ENCODE measurements at regions not wholly inside any gene's neighbourhood (a gene's known extent, or its start where the extent isn't known, plus 50 kb on each side); places are given as distances from the start of the nearest gene placed in this dataset.

GRCh38 chr17:13104576-13104975, 86.7 kb upstream of the ELAC2 start:
- TF ChIP-seq EZH2 (IDR thresholded peaks at IDR 0.05; ENCODE audit: borderline replicate concordance, low read depth, low read length, poor library complexity, severe bottlenecking) (no peak), CTCF (conservative IDR thresholded peaks at IDR 0.05; ENCODE audit: low read depth, low read length) (no peak)
- Histone ChIP-seq H3K9me3 (ENCODE audit: low read depth, low read length, poor library complexity, severe bottlenecking) (no peaks in the 10 kb centered on the region), H3K27ac (ENCODE audit: low read depth, low read length, poor library complexity, severe bottlenecking) (no peak overlapping the region), H3K4me3 (ENCODE audit: low read depth, low read length, poor library complexity, severe bottlenecking) (no peak overlapping the region), H3K27me3 (replicated peaks; ENCODE audit: insufficient read depth, low read depth, low read length, poor library complexity) (peaks cover 1% of the 10 kb centered on the region), H3K36me3 (ENCODE audit: insufficient read depth, low read length, poor library complexity, severe bottlenecking) (no peaks in the 10 kb centered on the region), H3K4me1 (ENCODE audit: insufficient read depth, low read length, poor library complexity, severe bottlenecking) (no peaks in the 10 kb centered on the region)
- intact Hi-C loops (cut with micrococcal nuclease; ENCODE audit: unreplicated experiment), result no loop called here
- BruUV-seq (replicated peaks), result no TSS peak
- no peak for DNase-seq (ENCODE audit: low spot score)
- POLR2A ChIA-PET (ENCODE audit: low non-redundant PET), result no interaction called here
- CTCF ChIA-PET, result no interaction called here

GRCh38 chr17:13102477-13102876, 84.7 kb upstream of the ELAC2 start:
- Histone ChIP-seq H3K4me3 (ENCODE audit: low read depth, low read length, poor library complexity, severe bottlenecking) (no peak overlapping the region), H3K36me3 (ENCODE audit: insufficient read depth, low read length, poor library complexity, severe bottlenecking) (no peaks in the 10 kb centered on the region), H3K27ac (ENCODE audit: low read depth, low read length, poor library complexity, severe bottlenecking) (no peak overlapping the region), H3K4me1 (ENCODE audit: insufficient read depth, low read length, poor library complexity, severe bottlenecking) (no peaks in the 10 kb centered on the region), H3K9me3 (ENCODE audit: low read depth, low read length, poor library complexity, severe bottlenecking) (no peaks in the 10 kb centered on the region), H3K27me3 (replicated peaks; ENCODE audit: insufficient read depth, low read depth, low read length, poor library complexity) (peaks cover 2% of the 10 kb centered on the region)
- ChIA-PET POLR2A (ENCODE audit: low non-redundant PET) (no interaction called here), CTCF (no interaction called here)
- no peak for DNase-seq (ENCODE audit: low spot score)
- intact Hi-C loops (cut with micrococcal nuclease; ENCODE audit: unreplicated experiment), result no loop called here
- no TSS peak for BruUV-seq (replicated peaks)
- TF ChIP-seq EZH2 (IDR thresholded peaks at IDR 0.05; ENCODE audit: borderline replicate concordance, low read depth, low read length, poor library complexity, severe bottlenecking) (no peak), CTCF (conservative IDR thresholded peaks at IDR 0.05; ENCODE audit: low read depth, low read length) (no peak)

GRCh38 chr17:13099926-13100325, 82.1 kb upstream of the ELAC2 start:
- Histone ChIP-seq H3K4me1 (ENCODE audit: insufficient read depth, low read length, poor library complexity, severe bottlenecking) (no peaks in the 10 kb centered on the region), H3K27me3 (replicated peaks; ENCODE audit: insufficient read depth, low read depth, low read length, poor library complexity) (peaks cover 2% of the 10 kb centered on the region), H3K9me3 (ENCODE audit: low read depth, low read length, poor library complexity, severe bottlenecking) (no peaks in the 10 kb centered on the region), H3K27ac (ENCODE audit: low read depth, low read length, poor library complexity, severe bottlenecking) (no peak overlapping the region), H3K4me3 (ENCODE audit: low read depth, low read length, poor library complexity, severe bottlenecking) (no peak overlapping the region), H3K36me3 (ENCODE audit: insufficient read depth, low read length, poor library complexity, severe bottlenecking) (no peaks in the 10 kb centered on the region)
- POLR2A ChIA-PET (ENCODE audit: low non-redundant PET), result no interaction called here
- CTCF ChIA-PET, result interaction anchor here (0.6 kb wide), 1 partner anchor 10 kb away, joined by 3 read pairs; no protein-coding TSS in a partner anchor
- TF ChIP-seq EZH2 (IDR thresholded peaks at IDR 0.05; ENCODE audit: borderline replicate concordance, low read depth, low read length, poor library complexity, severe bottlenecking) (no peak), CTCF (conservative IDR thresholded peaks at IDR 0.05; ENCODE audit: low read depth, low read length) (no peak)
- no peak for DNase-seq (ENCODE audit: low spot score)
- intact Hi-C loops (cut with micrococcal nuclease; ENCODE audit: unreplicated experiment), result no loop called here
- no TSS peak for BruUV-seq (replicated peaks)

All from A673 (cell line).